Activated CD8-positive, alpha-beta memory T cell treated with anti-CD3 and anti-CD28 coated beads for 48 hours (primary cell): ENCODE measurements at regions not wholly inside any gene's neighbourhood (a gene's known extent, or its start where the extent isn't known, plus 50 kb on each side); places are given as distances from the start of the nearest gene placed in this dataset.
"Not testable (repeated sequence)": the region's sequence is repeated elsewhere in the genome, so short reads cannot be mapped to it uniquely, and the experiment has no call there.

Experiments used
- DNase-seq, 3 experiments: peaks; one replicate each; pipeline ENCODE4 v3.0.0-alpha.2; 2020; ENCODE audit warnings: low read depth in 2 of 3, low spot score in 2 of 3

DNA sequence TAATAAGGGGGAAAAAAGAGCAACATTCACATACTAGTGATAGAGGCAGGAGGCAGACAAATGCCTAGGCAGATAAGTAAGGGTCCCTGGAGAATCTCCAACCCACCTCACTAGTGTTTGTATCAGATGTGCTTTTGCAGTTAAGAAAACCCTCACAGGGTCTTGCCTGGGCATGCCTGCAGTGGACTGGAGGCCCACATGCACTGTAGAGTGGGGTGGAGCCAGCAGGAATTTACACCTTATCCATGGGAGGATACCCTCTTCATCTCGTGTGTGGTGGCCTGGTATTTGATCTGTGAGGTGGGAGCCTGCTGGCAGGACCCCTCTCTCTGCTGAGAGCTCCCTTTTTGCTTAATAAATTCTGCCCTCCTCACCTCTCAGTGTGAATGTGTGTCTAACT is 238.0 kb upstream of the SLC16A7 start:
- DNase-seq, result no peak

DNA sequence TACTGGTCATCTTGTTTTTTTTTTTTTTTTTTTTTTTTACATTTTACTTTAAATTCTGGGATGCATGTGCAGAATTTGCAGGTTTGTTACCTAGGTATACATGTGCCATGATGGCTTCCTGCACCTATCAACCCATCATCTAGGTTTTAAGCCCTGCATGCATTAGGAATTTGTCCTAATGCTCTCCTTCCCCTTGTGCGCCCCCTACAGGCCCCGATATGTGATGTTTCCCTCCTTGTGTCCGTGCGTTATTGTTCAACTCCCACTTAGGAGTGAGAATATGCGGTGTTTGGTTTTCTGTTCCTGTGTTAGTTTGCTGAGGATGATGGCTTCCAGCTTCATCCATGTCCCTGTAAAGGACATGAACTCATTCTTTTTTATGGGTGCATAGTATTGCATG is 249.6 kb upstream of the SLC16A7 start:
- DNase-seq, result not testable (repeated sequence)

DNA sequence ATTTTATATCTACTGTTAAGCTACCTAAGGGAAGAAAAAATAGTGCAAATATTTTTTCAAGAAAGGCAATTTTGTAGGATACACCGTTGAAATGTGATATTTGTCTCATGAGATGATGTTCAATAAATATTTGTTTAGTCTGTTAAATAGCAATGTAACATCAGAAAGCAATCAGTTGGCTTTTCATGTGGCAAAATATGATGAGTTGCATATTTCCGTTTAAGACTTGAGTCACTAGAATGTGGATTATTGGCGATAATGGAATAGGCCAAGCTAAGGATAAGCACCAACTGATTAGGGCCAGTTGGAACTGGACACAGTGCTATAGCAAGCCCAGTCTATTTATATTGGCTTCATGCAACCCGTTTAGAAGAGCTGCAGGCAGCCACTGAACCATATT is 250.4 kb upstream of the SLC16A7 start:
- no peak for DNase-seq

DNA sequence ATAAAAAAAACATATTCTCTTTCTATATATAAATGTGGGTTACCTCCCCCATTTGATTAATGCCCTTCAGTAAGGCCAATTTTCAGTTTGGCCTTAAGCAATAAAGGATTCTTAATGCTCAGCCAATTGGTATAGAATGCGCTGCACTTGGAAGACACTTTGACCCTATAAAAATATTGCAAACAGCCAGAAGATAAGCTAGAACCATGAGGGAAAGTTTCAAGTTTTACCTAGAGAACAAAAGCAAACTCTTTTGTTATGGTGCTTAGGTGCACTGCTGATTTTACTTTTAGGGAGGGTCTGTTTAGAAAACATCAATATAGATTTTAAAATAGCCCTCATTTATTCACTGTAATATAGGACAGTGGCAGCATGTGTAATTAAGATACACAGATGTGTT is 251.6 kb upstream of the SLC16A7 start:
- DNase-seq, result no peak

DNA sequence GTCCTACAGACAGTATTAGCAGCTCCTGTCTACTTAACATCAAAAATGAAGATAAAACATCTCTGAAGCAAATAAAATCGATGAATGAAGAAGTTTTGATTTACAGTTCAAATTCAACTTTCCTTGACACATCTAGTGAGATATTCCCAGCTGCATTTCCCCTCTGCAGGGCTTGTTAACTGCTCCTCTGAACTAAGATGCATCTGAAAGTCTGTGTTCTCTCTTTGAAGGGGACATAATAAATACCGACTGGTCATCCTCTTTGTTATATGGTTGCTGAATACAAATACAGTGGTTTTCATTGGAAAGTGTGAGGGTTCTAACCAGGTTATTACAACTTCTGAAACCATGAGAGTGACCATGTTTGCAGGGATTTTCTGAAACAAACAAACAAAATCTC is 266.4 kb upstream of the SLC16A7 start:
- no peak for DNase-seq

DNA sequence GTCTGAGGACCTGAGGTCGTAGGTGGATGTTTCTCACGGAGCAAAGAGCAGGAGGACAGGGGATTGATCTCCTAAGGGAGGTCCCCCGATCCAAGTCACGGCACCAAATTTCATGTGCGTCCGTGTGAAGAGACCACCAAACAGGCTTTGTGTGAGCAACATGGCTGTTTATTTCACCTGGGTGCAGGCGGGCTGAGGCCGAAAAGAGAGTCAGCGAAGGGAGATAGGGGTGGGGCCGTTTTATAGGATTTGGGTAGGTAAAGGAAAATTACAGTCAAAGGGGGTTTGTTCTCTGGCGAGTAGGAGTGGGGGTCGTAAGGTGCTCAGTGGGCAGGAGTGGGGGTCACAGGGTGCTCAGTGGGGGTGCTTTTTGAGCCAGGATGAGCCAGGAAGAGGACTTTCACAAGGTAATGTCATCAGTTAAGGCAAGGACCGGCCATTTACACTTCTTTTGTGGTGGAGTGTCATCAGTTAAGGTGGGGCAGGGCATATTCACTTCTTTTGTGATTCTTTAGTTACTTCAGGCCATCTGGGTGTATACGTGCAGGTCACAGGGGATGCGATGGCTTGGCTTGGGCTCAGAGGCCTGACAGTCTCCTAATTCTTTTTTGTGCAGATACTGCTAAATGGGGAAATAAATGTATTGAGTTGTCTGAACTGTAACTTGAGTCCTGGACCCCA is 267.3 kb upstream of the SLC16A7 start:
- not testable (repeated sequence) for DNase-seq

DNA sequence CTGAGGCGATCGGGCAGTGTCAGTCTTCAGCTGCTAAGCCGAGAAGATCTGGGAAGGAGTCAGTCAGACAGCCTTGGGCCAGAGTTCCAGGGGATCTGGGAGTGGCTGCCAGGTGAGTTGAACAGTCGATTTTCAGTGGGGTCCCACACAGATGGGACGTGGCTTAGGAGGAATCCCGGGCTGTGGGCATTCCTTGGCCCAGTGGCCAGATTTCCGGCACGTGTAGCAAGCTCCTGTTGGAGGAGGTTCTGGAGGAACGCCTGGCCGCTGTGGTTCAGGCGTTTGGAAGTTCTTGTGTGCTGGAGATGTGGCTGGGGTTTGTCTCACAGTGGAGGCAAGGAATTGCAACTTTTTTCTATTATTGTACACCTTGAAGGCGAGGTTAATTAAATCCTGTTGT is 269.4 kb upstream of the SLC16A7 start:
- not testable (repeated sequence) for DNase-seq

DNA sequence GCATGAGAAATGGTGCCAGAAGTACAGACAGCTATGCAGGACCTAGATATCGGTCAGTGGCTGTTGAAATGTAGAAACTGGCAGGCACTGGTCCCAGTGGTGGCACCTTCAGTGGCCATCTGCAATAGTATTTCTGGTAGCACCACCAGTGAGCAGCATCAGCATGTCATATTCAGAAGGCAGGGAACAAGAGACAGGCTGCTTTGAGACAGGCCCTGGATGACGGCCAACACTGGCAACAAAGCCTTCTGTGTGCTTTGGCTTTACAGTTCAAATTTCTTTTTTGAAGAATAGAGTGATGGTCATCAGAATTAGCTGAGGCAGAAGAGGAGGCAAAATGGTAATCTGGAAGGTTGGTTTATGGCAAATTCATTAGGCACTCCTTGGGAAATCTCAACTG is 273.4 kb upstream of the SLC16A7 start:
- DNase-seq, result no peak

DNA sequence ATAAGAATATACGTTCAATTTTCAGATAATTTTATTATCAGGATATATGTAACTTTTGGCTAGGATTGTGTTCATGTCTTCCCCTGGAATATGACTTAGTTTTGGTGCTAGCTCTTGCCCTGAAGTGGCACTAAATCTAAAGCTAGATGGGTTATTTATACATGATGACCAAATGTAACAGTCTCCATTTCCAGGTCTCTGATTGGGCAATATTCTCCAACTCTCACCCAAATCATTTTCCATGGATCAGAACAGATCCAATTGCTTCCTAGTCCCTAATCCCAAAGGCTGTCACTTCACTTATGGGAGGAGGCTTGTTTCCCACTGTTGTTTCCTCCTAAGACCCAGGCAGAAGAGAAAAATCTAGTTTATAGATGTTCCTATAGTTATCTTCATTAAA is 274.6 kb upstream of the SLC16A7 start:
- DNase-seq, result no peak

DNA sequence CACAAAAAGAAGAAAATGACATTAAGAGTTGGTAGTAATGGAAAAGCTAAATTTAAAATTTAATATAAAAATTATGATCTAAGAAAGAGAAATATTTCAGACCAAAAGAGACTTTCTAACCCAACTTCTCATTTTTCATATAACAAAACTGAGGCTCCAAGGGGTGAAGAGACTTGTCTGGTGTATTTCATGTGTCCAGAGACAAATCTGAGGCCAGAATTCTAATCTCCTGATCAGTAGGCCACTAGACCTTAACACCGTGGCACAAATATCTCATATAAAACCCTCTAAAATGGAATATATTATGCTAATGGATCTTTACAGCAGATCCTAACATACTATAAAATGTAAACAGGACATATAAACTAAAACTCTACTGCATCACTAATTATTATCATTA is 275.7 kb upstream of the SLC16A7 start:
- no peak for DNase-seq

DNA sequence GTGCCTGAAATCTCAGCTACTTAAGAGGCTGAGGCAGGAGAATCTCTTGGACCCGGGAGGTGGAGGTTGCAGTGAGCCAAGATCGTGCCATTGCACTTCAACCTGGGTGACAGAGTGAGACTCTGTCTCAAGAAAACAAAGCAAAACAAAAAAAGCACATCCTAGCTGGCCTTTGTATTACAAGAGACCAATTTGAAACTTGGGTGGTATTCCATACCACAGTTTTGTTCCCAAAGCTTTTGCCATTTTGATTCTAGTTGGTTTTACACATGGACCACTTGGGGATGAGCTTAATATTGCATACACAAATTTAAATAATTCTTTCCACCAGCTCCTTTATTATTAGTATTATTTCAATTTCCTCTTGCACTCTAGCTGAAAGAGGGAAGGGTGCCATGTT is 276.9 kb upstream of the SLC16A7 start:
- no peak for DNase-seq

DNA sequence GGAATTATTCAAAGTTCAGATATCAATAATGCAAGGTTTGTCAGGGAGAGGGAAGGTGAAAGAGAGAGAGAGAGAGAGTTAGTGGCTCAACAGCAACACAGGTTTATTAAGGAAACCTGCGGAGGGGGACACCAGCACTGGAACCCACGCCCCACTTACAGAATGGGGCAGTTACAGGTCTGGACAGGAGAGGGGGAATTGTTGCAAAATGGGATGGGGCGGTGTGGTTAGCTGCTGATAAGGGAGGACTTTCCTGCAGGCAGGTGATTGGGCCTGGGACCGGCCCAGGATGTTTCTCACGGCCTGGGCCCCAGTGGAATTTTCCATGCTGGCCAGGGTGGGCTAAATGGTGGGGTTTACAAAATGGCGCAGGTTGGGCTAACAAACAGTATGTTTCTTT is 278.2 kb upstream of the SLC16A7 start:
- no peak for DNase-seq

DNA sequence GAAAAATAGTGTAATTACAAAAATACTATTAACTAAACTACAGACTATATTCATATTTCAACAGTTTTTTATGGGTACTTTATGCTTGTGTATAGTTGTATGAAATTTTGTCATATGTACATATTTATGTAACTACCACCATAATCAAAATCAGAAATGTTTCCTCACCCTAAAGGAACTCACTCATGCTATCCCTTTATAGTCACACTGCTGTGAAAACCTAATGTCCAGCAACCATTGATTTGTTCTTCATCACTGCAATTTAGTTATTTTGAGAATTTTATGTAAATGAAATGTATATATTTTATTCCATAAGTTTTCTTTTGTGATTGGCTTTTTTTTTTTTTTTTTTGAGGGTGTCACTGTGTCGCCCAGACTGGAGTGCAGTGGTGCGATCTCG is 278.9 kb upstream of the SLC16A7 start:
- no peak for DNase-seq

DNA sequence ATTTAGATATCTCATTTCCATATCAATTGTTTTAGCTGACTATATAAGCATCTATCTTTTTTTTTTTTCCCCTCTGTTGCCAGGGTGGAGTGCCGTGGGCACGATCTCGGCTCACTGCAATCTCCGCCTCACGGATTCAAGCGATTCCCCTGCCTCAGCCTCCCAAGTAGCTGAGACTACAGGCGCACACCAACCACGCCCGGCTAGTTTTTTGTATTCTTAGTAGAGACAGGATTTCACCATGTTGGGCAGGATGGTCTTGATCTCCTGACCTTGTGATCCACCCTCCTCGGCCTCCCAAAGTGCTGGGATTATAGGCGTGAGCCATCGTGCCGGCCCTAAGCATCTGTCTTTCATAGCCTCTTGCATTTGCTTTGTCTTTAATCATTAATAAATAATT is 279.5 kb upstream of the SLC16A7 start:
- DNase-seq, result not testable (repeated sequence)

DNA sequence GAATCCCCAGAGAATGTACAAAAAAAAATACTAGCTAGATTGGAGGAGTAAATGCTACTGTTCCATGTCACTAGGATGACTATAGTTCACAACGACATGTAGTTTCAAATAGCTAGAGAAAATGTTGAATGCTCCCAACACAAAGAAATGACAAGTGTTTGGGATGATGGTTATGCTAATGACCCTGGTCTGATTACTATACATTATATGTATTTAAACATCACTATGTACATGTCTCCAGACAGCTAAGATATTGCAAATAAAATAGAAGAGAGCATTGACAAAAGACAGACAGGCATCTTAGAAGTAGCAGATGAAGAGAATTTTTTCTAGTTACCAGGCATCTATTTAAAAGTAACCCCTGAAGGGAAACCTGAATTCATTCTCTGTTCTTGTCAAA is 281.6 kb upstream of the SLC16A7 start:
- DNase-seq, result no peak

DNA sequence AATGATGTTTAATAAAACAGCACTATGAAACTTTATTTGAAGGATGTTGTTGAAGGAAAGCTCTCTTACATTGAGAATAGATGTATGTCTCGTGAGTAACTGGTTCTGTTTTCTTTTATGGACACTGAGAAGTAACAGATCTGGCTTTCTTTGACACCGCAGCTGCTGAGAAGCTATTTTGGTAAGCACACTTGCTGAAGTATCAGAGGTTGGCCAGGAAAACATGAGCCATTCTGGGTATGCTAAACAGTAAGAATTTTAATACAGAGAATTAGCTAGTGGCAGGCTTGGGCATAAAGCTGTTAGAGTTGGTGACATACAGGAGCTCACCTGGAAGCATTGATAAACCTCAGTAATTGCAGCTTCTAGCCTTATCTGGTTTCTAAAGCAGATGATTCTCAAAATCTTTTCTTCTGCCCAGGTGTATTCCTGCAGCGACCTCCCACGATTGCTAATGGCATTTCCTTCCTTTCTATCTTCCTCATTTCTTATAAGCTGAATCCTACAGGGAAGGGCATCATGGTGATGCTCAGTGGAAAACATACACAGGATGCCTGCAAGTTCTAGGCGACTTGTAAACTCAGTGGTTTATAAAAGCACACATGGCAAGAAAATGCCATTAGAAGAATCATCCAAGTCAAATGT is 291.6 kb upstream of the SLC16A7 start:
- no peak for DNase-seq

DNA sequence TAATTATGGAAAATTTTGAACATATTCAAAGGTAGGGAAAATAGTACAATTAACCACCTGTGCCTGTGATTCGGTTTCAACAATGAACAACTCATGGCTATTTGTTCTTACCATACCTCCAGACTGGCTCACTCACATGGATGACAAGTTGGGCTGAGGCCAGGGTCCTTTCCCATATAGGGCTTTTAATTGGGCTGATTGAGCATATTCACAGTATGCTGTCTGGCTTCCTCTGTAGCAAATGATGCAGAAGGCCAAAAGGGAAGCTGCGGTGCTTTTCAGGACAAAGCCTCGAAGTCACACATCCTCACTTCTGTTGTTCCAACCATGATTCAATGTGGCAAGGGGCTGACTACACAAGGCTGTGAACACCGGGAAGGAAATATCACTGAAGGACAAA is 297.5 kb upstream of the SLC16A7 start:
- DNase-seq, result no peak

DNA sequence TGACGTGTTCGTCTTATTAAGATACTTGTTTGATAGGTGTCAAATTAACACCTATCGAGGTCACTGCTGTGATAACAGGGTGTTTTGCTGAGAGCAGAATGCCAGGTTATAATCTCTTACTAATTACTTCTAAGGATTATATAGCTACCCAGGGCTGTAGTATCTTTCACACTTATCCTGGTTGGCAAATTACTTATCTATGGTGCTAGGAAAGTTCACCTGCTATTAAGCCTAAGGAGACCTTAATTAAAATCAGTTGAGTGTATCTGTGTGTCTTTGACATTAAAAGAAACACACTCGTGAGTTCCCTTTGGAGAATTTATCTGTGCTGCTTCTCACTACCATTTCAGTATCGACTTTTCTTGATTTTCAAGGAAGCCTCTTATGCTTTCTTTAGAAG is 301.6 kb upstream of the SLC16A7 start:
- DNase-seq, result no peak

DNA sequence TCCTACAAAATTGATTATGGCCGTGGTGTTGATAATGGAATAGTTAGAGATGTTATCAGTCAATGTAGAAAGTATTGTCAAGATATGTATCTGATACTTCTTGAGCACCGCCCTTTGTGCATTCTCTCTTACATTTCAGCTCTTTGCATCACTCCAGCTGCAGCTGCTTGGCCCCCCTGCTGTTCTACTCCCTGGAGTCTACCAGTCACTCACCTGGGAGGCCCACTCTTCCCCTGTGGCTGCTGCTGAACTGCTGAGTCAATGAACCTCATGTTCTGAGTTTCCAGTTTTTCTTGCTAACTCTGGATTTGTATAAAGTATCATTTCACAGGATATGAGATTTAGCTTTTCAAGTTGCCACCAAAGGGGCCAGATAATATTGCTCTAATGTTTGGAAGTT is 312.8 kb upstream of the SLC16A7 start:
- DNase-seq, result no peak

DNA sequence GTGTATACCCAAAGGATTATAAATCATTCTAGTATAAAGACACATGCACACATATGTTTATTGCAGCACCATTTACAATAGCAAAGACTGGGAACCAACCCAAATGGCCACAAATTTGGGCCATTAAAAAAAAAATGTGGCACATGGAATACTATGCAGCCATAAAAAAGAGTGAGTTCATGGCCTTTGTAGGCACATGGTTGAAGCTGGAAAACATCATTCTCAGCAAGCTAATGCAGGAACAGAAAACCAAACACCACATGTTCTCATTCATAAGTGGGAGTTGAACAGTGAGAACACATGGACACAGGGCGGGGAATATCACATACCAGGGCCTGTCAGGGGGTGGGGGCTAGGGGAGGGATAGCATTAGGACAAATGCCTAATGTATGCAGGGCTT is 322.3 kb upstream of the SLC16A7 start:
- not testable (repeated sequence) for DNase-seq

DNA sequence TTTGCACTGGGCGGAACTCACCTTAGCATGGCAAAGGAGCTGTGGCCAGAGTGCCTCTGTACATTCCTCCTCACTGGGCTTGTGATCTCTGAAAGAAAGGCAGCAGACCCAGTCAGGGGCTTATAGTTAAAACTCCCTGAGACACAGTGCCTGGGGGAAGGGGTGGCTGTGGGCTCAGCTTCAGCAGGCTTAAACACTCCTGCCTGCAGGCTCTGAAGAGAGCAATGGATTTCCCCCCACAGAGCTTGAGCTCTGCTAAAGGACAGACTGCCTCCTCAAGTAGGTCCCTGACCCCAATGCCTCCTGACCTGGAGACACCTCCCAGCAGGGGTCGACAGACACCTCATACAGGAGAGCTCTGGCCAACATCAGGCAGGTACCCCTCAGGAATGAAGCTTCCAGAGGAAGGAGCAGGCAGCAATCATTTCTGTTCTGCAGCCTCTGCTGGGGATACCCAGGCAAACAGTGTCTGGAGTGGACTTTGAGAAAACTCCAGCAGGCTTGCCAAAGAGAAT is 327.5 kb upstream of the SLC16A7 start:
- no peak for DNase-seq

DNA sequence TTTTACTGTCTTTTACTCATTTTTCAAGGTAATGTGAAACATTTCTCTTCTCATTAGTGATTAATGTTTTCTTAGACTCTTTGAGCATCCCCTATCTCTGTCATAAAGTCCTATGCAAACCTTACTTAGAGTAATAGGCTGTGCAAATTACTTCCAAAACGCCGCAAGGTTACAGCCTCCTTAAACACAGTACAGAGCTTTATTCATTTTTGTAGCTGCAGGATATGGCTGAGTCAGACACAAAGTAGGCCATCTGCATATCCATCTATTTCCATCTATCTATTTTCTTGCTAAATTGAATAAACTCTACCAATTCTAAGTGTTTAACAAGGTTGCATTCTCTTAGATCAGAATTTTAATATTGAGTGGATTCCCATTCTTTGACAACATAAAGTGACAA is 335.6 kb upstream of the SLC16A7 start:
- DNase-seq, result no peak

DNA sequence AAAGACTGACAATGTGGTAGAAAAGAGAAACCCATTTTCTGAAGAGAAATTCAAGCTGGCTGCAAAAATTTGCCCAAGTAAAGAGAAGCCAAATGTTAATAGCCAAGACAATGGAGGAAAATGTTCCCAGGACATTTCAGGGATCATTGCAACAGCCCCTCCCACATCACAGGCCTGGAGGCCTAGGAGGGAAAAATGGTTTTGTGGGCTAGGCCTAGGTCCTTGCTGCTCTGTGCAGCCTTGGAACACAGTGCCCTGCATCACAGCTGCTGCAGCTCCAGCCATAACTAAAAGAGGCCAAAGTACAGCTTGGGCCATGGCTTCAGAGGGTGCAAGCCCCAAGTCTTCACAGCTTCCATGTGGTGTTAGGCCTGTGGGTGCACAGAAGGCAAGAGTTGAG is 332.4 kb upstream of the LRIG3 start:
- no peak for DNase-seq
